Islet precursor cell (in vitro differentiated cells): ENCODE measurements at regions not wholly inside any gene's neighbourhood (a gene's known extent, or its start where the extent isn't known, plus 50 kb on each side); places are given as distances from the start of the nearest gene placed in this dataset.
"Not testable (repeated sequence)": the region's sequence is repeated elsewhere in the genome, so short reads cannot be mapped to it uniquely, and the experiment has no call there.

ENCODE experiments used
- DNase-seq: peaks from one replicate; pipeline ENCODE4 v3.0.0-alpha.2; 2018

DNA sequence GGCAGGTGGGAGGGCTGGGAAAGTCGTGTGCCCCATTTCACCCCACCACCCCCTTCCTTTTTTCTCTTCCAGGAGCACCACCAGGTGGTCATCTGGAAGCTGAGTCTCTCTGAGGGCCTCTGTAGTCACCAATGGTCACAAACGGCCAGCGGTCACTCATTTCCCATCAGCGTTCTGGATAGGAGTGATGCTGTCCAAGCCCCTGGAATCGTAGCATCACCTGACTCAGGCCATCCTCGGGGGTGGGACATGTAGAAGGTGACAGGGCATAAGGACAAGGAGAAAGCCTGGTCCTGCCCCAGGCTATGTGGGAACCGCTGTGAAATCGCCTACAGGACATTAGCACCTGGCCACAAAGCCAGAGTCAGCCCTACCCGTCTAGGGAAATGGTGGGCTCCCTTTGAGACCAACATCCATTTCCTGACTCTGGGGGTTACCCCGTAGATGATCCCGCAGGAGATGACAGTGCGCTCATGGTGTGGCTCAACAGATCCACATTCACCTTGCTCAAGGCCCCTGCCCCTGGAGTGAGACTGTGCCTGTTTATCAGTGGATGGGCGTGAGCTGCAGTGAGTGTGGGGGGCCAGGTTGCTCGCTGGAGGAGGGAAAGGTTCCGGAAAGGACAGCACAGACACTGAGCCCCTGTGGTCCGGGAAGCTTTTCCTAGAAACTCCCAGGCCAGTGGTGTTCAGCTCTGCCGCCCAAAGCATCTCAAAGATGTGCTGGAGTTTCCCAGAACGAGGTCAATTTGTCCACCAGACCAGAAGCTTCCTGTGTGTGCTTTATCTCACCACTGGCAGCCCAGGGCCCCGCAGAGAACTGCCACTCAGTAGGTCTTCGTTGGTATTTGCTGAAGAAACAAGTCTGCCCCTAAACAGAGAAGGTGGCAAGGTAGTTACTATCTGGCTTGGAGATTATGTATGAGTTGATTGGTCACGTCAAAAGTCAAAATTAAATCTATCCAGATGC, 61.1 kb upstream of the UNC5A start:
- peak; percentile 50 for DNase-seq

DNA sequence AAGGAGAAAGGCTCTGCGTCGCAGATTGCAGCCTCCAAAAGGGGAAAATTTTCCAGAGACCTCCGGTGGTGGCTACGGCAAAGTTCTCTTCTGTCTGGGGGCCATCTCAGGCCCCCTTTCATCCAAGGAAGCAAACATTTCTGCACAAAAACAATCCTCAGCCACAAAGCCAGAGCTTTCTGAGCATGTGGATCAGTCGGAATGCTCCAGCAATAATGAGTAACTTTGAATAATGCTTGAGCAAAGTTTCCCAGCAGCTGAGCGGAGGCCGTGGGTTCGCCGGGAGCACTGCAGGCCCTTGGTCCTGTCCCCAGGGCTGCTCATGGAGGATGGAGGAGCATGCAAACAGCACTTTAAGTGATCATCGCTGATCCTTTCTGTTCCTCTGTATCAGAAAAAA, 60.2 kb upstream of the UNC5A start:
- peak; percentile 31 for DNase-seq

DNA sequence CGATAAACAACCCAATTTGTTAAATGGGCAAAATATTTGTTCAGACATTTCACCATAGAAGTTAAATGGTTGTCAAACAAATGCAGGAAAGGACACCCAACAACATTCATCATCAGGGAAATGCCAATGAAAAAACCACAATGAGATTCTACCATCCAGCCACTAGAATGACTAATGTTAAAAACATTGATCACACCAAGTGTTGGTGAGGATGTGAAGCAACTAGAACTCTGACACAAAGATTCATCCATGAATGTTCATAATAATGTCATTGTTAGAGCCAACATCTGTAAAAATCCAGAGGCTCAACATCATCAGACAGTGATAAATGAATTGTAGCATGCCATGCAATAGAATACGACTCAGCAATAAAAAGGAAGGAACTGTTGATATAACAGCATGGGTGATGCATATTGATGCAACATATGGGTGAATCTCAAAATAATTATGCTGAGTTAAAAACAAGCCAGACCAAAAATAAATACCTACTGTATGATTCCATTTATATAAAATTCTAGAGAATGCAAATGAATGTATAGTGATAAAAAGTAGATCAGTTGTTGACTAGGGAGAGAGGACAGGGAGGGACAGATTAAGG, 55.9 kb upstream of the UNC5A start:
- no peak for DNase-seq

DNA sequence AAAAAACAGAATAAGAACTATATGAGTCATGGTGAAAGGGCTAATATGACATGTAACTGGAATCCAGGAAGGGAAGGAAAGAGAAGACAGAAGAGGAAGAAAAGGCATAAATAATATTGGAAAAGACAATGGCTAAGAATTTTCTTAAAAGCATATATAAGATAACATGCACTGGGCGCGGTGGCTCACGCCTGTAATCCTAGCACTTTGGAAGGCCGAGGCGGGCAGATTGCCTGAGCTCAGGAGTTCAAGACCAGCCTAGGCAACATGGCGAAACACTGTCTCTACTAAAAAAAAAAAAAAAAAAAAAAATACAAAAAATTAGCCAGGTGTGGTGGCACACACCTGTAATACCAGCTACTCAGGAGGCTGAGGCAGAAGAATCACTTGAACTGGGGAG, 54.8 kb upstream of the UNC5A start:
- not testable (repeated sequence) for DNase-seq

DNA sequence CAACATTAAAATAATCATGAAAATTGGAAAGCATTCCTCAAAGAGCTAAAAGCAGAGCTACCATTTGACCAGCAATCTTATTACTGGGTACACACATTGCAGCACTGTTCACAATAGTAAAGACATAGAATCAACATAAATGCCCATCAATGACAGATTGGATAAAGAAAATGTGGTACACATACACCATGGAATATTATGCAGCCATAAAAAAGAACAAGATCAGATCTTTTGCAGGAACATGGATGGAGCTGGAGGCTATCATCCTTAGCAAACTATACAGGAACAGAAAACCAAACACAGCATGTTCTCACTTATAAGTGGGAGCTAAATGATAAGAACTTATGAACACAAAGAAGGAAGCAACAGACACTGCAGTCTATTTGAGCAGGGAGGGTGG, 52.8 kb upstream of the UNC5A start:
- DNase-seq, result not testable (repeated sequence)
